NCI-H187 (cell line): ENCODE measurements at regions not wholly inside any gene's neighbourhood (a gene's known extent, or its start where the extent isn't known, plus 50 kb on each side); places are given as distances from the start of the nearest gene placed in this dataset.

Experiments used
- DNase-seq, 2 experiments: peaks; one replicate each; lab custom pipeline; 2025; lab: John Stamatoyannopoulos, UW

DNA sequence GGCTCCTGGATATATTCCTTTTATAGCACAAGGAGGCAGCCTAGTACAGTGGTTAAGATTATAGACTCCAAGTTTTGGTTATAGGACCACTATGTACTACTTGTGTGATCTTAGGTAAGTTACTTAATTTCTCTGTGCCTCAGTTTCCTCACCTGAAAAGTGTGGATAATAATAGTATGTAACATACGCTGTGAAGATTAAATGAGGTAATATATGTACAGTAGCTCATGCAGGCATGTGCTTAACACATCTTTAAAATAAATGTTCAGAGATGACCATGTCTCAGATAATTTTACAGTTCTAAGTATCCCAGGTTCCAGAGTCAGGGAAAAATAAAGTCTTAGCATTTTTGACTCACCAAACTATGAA, 55.7 kb upstream of the TRABD2B start:
- DNase-seq: no peak

DNA sequence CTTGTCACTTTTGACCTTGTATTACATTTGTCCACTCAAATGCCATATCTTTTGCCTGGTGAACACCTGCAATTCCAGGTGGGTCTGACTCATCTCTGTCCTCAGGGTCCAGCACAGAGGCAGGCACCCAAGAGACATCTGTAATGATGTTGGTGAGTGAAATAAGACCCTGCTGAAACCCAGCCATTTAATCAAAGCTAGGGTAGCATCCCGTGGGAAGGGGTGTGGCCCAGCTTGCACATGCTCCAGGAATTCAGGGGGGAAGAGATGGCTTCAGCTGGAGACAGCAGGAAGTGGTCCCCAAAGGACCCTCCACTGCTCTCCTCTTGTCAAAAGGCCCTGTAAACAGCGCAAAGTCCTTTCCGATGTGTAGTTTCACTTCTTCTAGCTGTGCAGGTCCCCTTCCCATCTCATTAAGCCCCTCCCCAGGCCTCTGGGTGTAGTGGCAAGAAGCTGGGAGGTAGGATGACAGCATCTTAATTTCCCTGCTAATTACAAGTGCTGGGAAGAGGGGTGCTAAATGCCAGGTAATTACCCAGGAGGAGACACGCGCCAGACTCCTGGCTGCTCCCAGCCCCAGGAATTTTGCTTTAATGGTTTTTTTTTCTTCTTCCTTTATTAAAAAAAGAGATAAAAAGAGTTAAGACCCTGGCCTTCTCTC, 54.4 kb upstream of the TRABD2B start:
- DNase-seq: no peak

DNA sequence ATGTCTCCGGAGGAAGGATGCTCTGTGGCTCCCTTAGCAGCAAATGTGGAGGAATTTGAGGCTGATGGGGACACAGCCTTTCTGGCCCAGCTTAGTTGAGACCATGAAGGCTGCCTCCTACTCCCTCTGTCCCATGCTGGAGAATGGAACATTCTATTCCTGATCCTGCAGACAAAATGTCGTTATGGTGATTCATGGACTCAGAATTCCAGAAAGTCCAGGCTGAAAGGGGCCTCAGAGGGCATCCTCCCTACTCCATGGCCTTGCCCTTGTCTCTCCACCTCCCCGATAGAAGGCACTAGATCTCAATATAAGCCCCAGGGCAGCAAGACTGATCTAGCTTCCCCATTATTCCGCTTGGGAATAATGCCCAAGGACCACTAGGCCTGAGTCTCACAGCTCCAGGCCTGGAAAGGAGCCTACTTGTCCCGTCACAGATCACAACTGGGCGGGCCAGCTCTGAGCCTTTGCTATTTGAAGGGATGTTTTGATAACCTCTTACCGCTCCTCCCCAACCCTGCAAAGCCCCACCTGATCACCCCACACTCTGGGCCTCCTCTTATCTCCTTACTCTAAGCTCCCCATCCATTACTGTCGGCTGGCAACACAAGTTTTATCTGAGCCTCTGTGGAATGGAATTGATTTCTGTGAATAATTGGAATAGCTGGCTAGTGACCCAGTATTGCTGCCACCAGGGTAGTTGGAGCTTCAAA, 52.8 kb upstream of the TRABD2B start:
- DNase-seq: no peak

DNA sequence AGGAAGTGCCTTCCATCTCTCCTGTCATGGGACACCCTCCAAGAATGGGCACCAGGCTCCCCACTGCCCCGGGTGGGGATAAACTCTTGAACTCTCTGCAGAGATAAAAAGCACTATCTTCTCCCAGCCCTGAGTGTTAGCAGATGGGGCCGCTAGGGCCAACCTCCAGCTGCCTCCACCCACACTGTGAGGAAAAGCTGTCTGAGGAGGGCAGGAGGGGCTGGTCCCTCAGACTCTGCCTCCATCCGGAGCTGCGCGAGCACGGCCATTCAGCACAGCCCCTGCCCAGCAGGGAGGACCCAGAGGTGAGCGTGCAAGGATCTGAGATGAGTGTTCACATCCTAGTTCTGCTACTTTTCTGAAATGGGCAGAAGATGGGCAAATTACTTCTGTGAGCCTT, 51.8 kb upstream of the TRABD2B start:
- no peak for DNase-seq

DNA sequence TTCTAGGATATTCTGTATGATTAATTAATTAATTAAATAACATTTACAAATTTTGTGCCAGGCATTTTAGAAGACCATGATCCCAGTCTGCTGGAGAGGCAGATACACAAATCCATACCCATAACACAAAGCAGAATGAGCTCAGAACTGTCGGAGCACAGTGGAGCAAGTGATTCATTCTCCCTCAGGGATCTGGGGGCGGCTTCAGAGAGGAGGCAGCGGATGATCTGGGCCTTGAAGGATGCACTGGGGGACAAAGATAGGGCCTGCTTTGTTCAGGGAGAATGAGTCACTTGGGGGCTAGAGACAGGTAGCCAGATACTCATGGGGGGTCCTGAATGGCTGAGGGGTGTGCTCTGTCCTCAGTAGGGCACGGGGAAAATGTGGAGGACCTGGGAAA, 50.9 kb upstream of the TRABD2B start:
- no peak for DNase-seq

DNA sequence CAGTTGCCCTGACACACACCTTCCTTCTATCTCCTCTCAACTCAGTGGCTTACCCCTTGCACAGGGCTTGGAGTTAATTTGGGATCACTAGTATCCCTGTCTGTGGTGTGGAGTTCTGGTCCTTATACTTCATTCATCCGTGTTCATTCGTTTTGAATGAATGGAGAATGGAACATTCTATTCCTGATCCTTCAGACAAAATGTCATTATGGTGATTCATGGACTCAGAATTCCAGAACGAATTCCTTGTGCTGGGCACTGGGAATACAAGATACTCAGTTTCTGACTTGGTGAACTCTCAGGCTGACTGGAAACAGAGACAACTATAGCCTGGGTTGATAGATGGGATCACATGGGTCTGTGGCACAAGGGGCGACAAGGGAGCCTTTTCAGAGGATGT, 49.9 kb upstream of the TRABD2B start:
- DNase-seq: no peak
